K562 (cell line): ENCODE measurements at regions not wholly inside any gene's neighbourhood (a gene's known extent, or its start where the extent isn't known, plus 50 kb on each side); places are given as distances from the start of the nearest gene placed in this dataset.

Experiments
- AFF1 ChIP-seq, 2 experiments: fragments of 450-650 bp; IDR thresholded peaks; 2 replicates each; pipeline ENCODE4 v1.6.1; 2018; ENCODE audit warnings: mild to moderate bottlenecking in 2 of 2, low read depth in 1 of 2; ENCODE audit not compliant: partially characterized antibody in 2 of 2
- ID3 ChIP-seq, 2 experiments: fragments of 250-450 bp in 1 of 2; fragments of 450-650 bp in 1 of 2; sonication (Bioruptor Pico) in 1 of 2; IDR thresholded peaks; 2 replicates each; pipeline versions ENCODE4 v1.6.1 to v1.8.0; 2016 to 2021; ENCODE audit warnings: mild to moderate bottlenecking in 2 of 2, moderate library complexity in 2 of 2, missing compliant biosample characterization in 1 of 2, missing genetic modification characterization in 1 of 2
- JUNB ChIP-seq: fragments of 450-650 bp; formaldehyde crosslinking; conservative IDR thresholded peaks from 2 replicates; pipeline ENCODE4 v1.4.0; 2020; ENCODE audit warnings: mild to moderate bottlenecking
- MCM7 ChIP-seq, 2 experiments: fragments of 450-650 bp; IDR thresholded peaks; 2 replicates each; pipeline ENCODE4 v1.6.1; 2016 to 2018
- NBN ChIP-seq: fragments of 450-650 bp; IDR thresholded peaks from 2 replicates; pipeline ENCODE4 v1.6.1; 2016; ENCODE audit warnings: low read depth, mild to moderate bottlenecking
- NFE2 ChIP-seq: IDR thresholded peaks from 2 replicates; pipeline ENCODE4 v1.6.1; 2014; ENCODE audit warnings: antibody characterized with exemption, low read depth
- RAD51 ChIP-seq: fragments of 450-650 bp; IDR thresholded peaks from 2 replicates; pipeline ENCODE4 v1.7.1; 2016; ENCODE audit warnings: low read depth, mild to moderate bottlenecking, borderline replicate concordance
- SLC30A9 ChIP-seq: fragments of 250-450 bp; sonication (Bioruptor Pico); IDR thresholded peaks from 2 replicates; pipeline ENCODE4 v1.8.0; 2022; ENCODE audit warnings: mild to moderate bottlenecking, moderate library complexity
- SMAD2 ChIP-seq: fragments of 150-350 bp; IDR thresholded peaks from 2 replicates; pipeline ENCODE4 v1.6.1; 2014; ENCODE audit warnings: low read depth, mild to moderate bottlenecking, low read length
- STAT5A ChIP-seq: IDR thresholded peaks from 2 replicates; pipeline ENCODE4 v1.6.1; 2012; ENCODE audit warnings: low read length, inconsistent platforms, borderline replicate concordance
- TAF1 ChIP-seq: IDR thresholded peaks from 2 replicates; pipeline ENCODE4 v1.6.1; 2011; ENCODE audit warnings: mild to moderate bottlenecking, low read length, moderate library complexity; ENCODE audit not compliant: insufficient read depth, control insufficient read depth, severe bottlenecking; ENCODE audit errors: extremely low read depth
- TRIM24 ChIP-seq, 2 experiments: fragments of 450-650 bp; IDR thresholded peaks; 2 replicates each; pipeline ENCODE4 v1.6.1; 2016
- ZNF253 ChIP-seq: fragments of 250-450 bp; sonication (Bioruptor Pico); conservative IDR thresholded peaks from 2 replicates; pipeline ENCODE4 v1.6.1; 2021; ENCODE audit warnings: mild to moderate bottlenecking
- ZNF696 ChIP-seq: fragments of 250-450 bp; sonication (Bioruptor Pico); conservative IDR thresholded peaks from 2 replicates; pipeline ENCODE4 v1.4.0; 2020; ENCODE audit warnings: mild to moderate bottlenecking, moderate library complexity
- ZNF740 ChIP-seq, 3 experiments: fragments of 200-800 bp in 1 of 3; sonication (Bioruptor generic) in 1 of 3; sonication (generic) in 1 of 3; formaldehyde crosslinking in 1 of 3; IDR thresholded peaks; 2 replicates each; pipeline versions ENCODE4 v1.6.1 to v1.8.0; 2016 to 2022; ENCODE audit warnings: mild to moderate bottlenecking in 2 of 3, missing compliant biosample characterization in 2 of 3, missing genetic modification characterization in 2 of 3, missing genetic modification reagents in 1 of 3
- TF ChIP-seq, protein P1 (sequence below): sonication (generic); formaldehyde crosslinking; IDR thresholded peaks from 2 replicates; pipeline ENCODE4 v1.8.1; 2023; ENCODE audit warnings: mild to moderate bottlenecking, missing genetic modification reagents, moderate library complexity
- TF ChIP-seq, protein P2 (sequence below): IDR thresholded peaks from 2 replicates; pipeline ENCODE4 v1.6.1; 2016; ENCODE audit warnings: missing genetic modification characterization, missing compliant biosample characterization
- TF ChIP-seq, protein P3 (sequence below): fragments of 250-450 bp; sonication (Bioruptor Pico); IDR thresholded peaks from 2 replicates; pipeline ENCODE4 v1.8.0; 2022; ENCODE audit warnings: moderate library complexity, mild to moderate bottlenecking, inconsistent platforms

GRCh38 chr15:31435261-31435911 is 108.8 kb downstream of the KLF13 start (continued):
- no peak for TF ChIP-seq ZNF740 (CRISPR knock-in tag; IDR thresholded peaks at IDR 0.05)
- no peak for TF ChIP-seq ZNF740 (tag; IDR thresholded peaks at IDR 0.05)
- TF ChIP-seq TRIM24 (IDR thresholded peaks at IDR 0.05): no peak
- no peak for TF ChIP-seq SMAD2
- TF ChIP-seq STAT5A: no peak
- 0 out of 2 replicates have a peak, but pooled peaks have one; percentile 32 for TF ChIP-seq NBN
- TF ChIP-seq ZNF696 (CRISPR knock-in tag): no peak
- no peak for TF ChIP-seq ZNF253 (CRISPR knock-in tag)
- no peak for TF ChIP-seq MCM7 (IDR thresholded peaks at IDR 0.05)
- TF ChIP-seq, protein P1, sequence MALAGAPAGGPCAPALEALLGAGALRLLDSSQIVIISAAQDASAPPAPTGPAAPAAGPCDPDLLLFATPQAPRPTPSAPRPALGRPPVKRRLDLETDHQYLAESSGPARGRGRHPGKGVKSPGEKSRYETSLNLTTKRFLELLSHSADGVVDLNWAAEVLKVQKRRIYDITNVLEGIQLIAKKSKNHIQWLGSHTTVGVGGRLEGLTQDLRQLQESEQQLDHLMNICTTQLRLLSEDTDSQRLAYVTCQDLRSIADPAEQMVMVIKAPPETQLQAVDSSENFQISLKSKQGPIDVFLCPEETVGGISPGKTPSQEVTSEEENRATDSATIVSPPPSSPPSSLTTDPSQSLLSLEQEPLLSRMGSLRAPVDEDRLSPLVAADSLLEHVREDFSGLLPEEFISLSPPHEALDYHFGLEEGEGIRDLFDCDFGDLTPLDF: no peak
- TF ChIP-seq TAF1: no peak
- no peak for TF ChIP-seq NFE2
- no peak for TF ChIP-seq JUNB
- no peak for TF ChIP-seq ID3 (CRISPR knock-in tag; IDR thresholded peaks at IDR 0.05)
- no peak for TF ChIP-seq ID3 (tag; IDR thresholded peaks at IDR 0.05)
- TF ChIP-seq AFF1 (IDR thresholded peaks at IDR 0.05; ENCODE audit: low read depth in 1 of 2, partially characterized antibody in 2 of 2): no peak
- TF ChIP-seq RAD51: no peak
- TF ChIP-seq, protein P2, sequence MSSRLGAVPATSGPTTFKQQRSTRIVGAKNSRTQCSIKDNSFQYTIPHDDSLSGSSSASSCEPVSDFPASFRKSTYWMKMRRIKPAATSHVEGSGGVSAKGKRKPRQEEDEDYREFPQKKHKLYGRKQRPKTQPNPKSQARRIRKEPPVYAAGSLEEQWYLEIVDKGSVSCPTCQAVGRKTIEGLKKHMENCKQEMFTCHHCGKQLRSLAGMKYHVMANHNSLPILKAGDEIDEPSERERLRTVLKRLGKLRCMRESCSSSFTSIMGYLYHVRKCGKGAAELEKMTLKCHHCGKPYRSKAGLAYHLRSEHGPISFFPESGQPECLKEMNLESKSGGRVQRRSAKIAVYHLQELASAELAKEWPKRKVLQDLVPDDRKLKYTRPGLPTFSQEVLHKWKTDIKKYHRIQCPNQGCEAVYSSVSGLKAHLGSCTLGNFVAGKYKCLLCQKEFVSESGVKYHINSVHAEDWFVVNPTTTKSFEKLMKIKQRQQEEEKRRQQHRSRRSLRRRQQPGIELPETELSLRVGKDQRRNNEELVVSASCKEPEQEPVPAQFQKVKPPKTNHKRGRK (tag): no peak
- TF ChIP-seq SLC30A9 (CRISPR knock-in tag): no peak
- TF ChIP-seq, protein P3, sequence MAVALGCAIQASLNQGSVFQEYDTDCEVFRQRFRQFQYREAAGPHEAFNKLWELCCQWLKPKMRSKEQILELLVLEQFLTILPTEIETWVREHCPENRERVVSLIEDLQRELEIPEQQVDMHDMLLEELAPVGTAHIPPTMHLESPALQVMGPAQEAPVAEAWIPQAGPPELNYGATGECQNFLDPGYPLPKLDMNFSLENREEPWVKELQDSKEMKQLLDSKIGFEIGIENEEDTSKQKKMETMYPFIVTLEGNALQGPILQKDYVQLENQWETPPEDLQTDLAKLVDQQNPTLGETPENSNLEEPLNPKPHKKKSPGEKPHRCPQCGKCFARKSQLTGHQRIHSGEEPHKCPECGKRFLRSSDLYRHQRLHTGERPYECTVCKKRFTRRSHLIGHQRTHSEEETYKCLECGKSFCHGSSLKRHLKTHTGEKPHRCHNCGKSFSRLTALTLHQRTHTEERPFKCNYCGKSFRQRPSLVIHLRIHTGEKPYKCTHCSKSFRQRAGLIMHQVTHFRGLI (CRISPR knock-in tag): no peak
